Neural cell (in vitro differentiated cells): ENCODE measurements at regions not wholly inside any gene's neighbourhood (a gene's known extent, or its start where the extent isn't known, plus 50 kb on each side); places are given as distances from the start of the nearest gene placed in this dataset.
"Not testable (repeated sequence)": the region's sequence is repeated elsewhere in the genome, so short reads cannot be mapped to it uniquely, and the experiment has no call there.

Experiments used
- CTCF ChIP-seq: fragments of 450-650 bp; IDR thresholded peaks from 2 replicates; pipeline ENCODE4 v1.5.1; 2014; ENCODE audit warnings: antibody characterized with exemption, mild to moderate bottlenecking, moderate library complexity; ENCODE audit not compliant: poor library complexity, severe bottlenecking
- EP300 ChIP-seq: fragments of 450-650 bp; conservative IDR thresholded peaks from 2 replicates; pipeline ENCODE4 v1.6.1; 2014; ENCODE audit warnings: antibody characterized with exemption, mild to moderate bottlenecking, moderate library complexity; ENCODE audit not compliant: poor library complexity, severe bottlenecking
- EZH2 ChIP-seq: fragments of 200-600, 300-800 bp; shearing (Covaris generic), sonication (generic); IDR thresholded peaks from 2 replicates; pipeline ENCODE4 v1.6.1; 2014; ENCODE audit warnings: antibody characterized with exemption, low read length, borderline replicate concordance, mild to moderate bottlenecking; ENCODE audit not compliant: insufficient read depth, poor library complexity, severe bottlenecking
- POLR2AphosphoS5 ChIP-seq: IDR thresholded peaks from 2 replicates; pipeline ENCODE4 v1.6.1; 2012
- REST ChIP-seq: IDR thresholded peaks from 2 replicates; pipeline ENCODE4 v1.6.1; 2012; ENCODE audit warnings: borderline replicate concordance

DNA sequence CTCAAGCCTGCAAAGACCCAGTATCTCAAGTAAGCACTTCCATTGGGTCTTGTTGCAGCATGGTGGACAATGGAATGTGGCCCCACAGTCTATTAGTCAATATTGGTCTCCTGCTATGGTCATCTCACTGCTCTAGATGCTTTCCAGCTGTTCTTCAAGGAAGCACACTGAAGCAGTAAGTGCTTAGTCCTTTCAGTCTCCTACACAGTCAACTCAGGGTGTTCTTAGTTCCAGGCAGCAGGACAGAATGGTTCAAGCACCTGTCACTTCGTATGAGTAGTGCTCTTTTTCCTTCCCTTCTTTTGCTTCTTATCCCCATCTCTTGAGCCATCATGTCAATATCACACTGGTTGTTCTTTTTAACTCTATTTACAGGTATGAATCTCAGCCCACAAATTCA, 511.5 kb downstream of the TTLL7 start:
- not testable (repeated sequence) for TF ChIP-seq CTCF, POLR2AphosphoS5, EZH2, EP300, REST
